ENCODE measurements at regions not wholly inside any gene's neighbourhood (a gene's known extent, or its start where the extent isn't known, plus 50 kb on each side); places are given as distances from the start of the nearest gene placed in this dataset.

DNA sequence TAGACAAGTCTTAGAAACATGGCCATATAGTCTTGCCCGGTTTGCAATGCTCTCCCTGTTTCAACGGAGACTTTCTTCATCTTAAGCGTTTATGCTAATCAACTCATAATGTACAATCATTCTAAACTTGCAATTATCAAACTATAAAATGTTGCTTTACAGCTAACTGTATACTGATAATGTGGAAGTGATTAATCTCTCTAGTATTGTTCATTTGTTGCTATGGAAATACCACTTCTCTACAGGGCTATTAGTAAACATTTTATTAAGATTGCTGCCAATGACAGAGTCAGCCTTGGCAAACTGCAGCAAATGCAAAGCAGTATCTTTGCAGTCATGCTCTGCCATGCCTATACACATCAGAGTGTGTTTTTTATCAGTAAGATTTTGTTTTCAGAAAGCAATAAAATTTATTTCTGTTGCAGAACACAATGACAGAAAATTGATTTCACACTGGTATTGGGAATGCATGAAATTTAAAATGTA, 1201.8 kb upstream of the CDH2 start:
- POLR2A ChIA-PET = no interaction called here

DNA sequence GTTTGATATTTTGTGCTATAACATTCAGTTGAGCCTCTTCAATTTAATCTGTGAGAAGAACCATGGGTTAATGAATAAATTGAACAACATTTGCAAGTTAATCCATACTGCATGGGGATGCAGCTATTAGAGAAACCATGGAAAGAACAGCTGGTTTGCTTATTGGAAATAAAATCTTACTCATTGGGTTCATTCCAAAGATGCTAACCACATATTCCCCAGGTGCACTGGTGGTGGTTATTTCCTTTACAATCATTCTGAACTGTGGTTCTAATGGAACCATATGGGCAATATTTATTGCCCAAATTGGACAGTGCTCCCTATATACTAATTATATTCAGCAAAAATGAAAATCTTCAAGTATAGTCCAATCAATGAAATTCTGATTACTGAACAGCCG, 1200.4 kb upstream of the CDH2 start:
- CTCF ChIA-PET = no interaction called here
- TF ChIP-seq ZNF324 (tag by site-specific recombination; IDR thresholded peaks at IDR 0.05) (no peak), ZNF571 (tag by site-specific recombination; IDR thresholded peaks at IDR 0.05) (no peak), ZNF600 (tag by site-specific recombination; IDR thresholded peaks at IDR 0.05) (no peak), ZNF792 (tag by site-specific recombination; IDR thresholded peaks at IDR 0.05) (no peak), ZNF169 (tag by site-specific recombination; IDR thresholded peaks at IDR 0.05) (no peak), ZNF16 (tag by site-specific recombination; IDR thresholded peaks at IDR 0.05; ENCODE audit: low read depth) (no peak), ZNF76 (tag by site-specific recombination; IDR thresholded peaks at IDR 0.05; ENCODE audit: borderline replicate concordance, low read depth) (no peak)

More for the DNA sequence above, 1201.8 kb upstream of the CDH2 start:
- no peaks in the 10 kb centered on the region for H3K36me3 ChIP-seq (ENCODE audit: control insufficient read depth in 2 of 2, insufficient read depth in 1 of 2, low read length in 2 of 2)
- no peak overlapping the region for H3K4me3 ChIP-seq (ENCODE audit: low read depth, low read length)
- CTCF ChIA-PET = interaction anchor here (0.6 kb wide), 2 partner anchors 212 to 328 kb away, joined by 3 to 4 read pairs; no protein-coding TSS in a partner anchor
- H3K27ac ChIP-seq (ENCODE audit: extremely low read depth, low read depth, low read length) = no peak overlapping the region
- no peaks in the 10 kb centered on the region for H3K4me1 ChIP-seq (ENCODE audit: control insufficient read depth, insufficient read depth, low read length)
- TF ChIP-seq, protein P1, sequence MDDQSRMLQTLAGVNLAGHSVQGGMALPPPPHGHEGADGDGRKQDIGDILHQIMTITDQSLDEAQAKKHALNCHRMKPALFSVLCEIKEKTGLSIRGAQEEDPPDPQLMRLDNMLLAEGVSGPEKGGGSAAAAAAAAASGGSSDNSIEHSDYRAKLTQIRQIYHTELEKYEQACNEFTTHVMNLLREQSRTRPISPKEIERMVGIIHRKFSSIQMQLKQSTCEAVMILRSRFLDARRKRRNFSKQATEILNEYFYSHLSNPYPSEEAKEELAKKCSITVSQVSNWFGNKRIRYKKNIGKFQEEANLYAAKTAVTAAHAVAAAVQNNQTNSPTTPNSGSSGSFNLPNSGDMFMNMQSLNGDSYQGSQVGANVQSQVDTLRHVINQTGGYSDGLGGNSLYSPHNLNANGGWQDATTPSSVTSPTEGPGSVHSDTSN (CRISPR knock-in tag; IDR thresholded peaks at IDR 0.05) = no peak
- TF ChIP-seq, protein P2, sequence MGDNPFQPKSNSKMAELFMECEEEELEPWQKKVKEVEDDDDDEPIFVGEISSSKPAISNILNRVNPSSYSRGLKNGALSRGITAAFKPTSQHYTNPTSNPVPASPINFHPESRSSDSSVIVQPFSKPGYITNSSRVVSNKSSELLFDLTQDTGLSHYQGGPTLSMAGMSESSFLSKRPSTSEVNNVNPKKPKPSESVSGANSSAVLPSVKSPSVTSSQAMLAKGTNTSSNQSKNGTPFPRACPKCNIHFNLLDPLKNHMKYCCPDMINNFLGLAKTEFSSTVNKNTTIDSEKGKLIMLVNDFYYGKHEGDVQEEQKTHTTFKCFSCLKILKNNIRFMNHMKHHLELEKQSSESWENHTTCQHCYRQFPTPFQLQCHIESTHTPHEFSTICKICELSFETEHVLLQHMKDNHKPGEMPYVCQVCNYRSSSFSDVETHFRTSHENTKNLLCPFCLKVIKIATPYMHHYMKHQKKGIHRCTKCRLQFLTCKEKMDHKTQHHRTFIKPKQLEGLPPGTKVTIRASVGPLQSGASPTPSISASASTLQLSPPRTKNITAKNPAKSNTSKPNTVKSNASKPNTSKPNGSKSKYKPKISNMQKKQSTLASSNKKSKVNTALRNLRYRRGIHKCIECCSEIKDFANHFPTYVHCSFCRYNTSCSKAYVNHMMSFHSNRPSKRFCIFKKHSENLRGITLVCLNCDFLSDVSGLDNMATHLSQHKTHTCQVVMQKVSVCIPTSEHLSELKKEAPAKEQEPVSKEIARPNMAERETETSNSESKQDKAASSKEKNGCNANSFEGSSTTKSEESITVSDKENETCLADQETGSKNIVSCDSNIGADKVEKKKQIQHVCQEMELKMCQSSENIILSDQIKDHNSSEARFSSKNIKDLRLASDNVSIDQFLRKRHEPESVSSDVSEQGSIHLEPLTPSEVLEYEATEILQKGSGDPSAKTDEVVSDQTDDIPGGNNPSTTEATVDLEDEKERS (tag by site-specific recombination; IDR thresholded peaks at IDR 0.05) = no peak
- TF ChIP-seq, protein P3, sequence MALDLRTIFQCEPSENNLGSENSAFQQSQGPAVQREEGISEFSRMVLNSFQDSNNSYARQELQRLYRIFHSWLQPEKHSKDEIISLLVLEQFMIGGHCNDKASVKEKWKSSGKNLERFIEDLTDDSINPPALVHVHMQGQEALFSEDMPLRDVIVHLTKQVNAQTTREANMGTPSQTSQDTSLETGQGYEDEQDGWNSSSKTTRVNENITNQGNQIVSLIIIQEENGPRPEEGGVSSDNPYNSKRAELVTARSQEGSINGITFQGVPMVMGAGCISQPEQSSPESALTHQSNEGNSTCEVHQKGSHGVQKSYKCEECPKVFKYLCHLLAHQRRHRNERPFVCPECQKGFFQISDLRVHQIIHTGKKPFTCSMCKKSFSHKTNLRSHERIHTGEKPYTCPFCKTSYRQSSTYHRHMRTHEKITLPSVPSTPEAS (tag by site-specific recombination; IDR thresholded peaks at IDR 0.05) = no peak
- TF ChIP-seq ZNF214 (tag by site-specific recombination; IDR thresholded peaks at IDR 0.05; ENCODE audit: borderline replicate concordance) (no peak), GLI2 (tag by site-specific recombination; IDR thresholded peaks at IDR 0.05; ENCODE audit: borderline replicate concordance, low read depth) (no peak), ZNF138 (tag by site-specific recombination; IDR thresholded peaks at IDR 0.05; ENCODE audit: borderline replicate concordance) (no peak), GLIS1 (tag by site-specific recombination; IDR thresholded peaks at IDR 0.05) (no peak), ZNF660 (tag by site-specific recombination; IDR thresholded peaks at IDR 0.05) (no peak), ZFP69B (tag by site-specific recombination; IDR thresholded peaks at IDR 0.05) (no peak), ZNF768 (tag by site-specific recombination; IDR thresholded peaks at IDR 0.05) (no peak), ZNF423 (tag by site-specific recombination; IDR thresholded peaks at IDR 0.05) (no peak), KLF16 (tag by site-specific recombination; IDR thresholded peaks at IDR 0.05) (no peak), ZNF324 (tag by site-specific recombination; IDR thresholded peaks at IDR 0.05) (no peak), ZBTB8A (tag by site-specific recombination; IDR thresholded peaks at IDR 0.05) (no peak)
- TF ChIP-seq, protein P4, sequence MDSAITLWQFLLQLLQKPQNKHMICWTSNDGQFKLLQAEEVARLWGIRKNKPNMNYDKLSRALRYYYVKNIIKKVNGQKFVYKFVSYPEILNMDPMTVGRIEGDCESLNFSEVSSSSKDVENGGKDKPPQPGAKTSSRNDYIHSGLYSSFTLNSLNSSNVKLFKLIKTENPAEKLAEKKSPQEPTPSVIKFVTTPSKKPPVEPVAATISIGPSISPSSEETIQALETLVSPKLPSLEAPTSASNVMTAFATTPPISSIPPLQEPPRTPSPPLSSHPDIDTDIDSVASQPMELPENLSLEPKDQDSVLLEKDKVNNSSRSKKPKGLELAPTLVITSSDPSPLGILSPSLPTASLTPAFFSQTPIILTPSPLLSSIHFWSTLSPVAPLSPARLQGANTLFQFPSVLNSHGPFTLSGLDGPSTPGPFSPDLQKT (IDR thresholded peaks at IDR 0.05; ENCODE audit: borderline replicate concordance, low read depth, low read length) = no peak
- TF ChIP-seq, protein P5, sequence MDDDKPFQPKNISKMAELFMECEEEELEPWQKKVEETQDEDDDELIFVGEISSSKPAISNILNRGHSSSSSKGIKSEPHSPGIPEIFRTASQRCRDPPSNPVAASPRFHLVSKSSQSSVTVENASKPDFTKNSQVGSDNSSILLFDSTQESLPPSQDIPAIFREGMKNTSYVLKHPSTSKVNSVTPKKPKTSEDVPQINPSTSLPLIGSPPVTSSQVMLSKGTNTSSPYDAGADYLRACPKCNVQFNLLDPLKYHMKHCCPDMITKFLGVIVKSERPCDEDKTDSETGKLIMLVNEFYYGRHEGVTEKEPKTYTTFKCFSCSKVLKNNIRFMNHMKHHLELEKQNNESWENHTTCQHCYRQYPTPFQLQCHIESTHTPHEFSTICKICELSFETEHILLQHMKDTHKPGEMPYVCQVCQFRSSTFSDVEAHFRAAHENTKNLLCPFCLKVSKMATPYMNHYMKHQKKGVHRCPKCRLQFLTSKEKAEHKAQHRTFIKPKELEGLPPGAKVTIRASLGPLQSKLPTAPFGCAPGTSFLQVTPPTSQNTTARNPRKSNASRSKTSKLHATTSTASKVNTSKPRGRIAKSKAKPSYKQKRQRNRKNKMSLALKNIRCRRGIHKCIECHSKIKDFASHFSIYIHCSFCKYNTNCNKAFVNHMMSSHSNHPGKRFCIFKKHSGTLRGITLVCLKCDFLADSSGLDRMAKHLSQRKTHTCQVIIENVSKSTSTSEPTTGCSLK (tag by site-specific recombination; IDR thresholded peaks at IDR 0.05) = no peak
- H3K9me3 ChIP-seq (ENCODE audit: control insufficient read depth, insufficient read depth, low read depth, low read length) = no peaks in the 10 kb centered on the region

More for the DNA sequence above, 1200.4 kb upstream of the CDH2 start:
- H3K36me3 ChIP-seq (ENCODE audit: control insufficient read depth in 2 of 2, insufficient read depth in 1 of 2, low read length in 2 of 2) = no peaks in the 10 kb centered on the region
- no peaks in the 10 kb centered on the region for H3K9me3 ChIP-seq (ENCODE audit: control insufficient read depth, insufficient read depth, low read depth, low read length)
- POLR2A ChIA-PET = no interaction called here
- no peak overlapping the region for H3K4me3 ChIP-seq (ENCODE audit: low read depth, low read length)
- no peaks in the 10 kb centered on the region for H3K4me1 ChIP-seq (ENCODE audit: control insufficient read depth, insufficient read depth, low read length)
- H3K27ac ChIP-seq (ENCODE audit: extremely low read depth, low read depth, low read length) = no peak overlapping the region
